ENCODE measurements at regions not wholly inside any gene's neighbourhood (a gene's known extent, or its start where the extent isn't known, plus 50 kb on each side); places are given as distances from the start of the nearest gene placed in this dataset.

- no peak for TF ChIP-seq CTCF (conservative IDR thresholded peaks at IDR 0.05; ENCODE audit: low read depth, low read length)
- TF ChIP-seq EZH2 (IDR thresholded peaks at IDR 0.05; ENCODE audit: borderline replicate concordance, low read depth, low read length, poor library complexity, severe bottlenecking): no peak
Measured at GRCh38 chr5:106957336-106957735, 713.4 kb downstream of the EFNA5 start.

Data from A673 (cell line).